Esophagus squamous epithelium (tissue), 5 donors: ENCODE measurements at regions not wholly inside any gene's neighbourhood (a gene's known extent, or its start where the extent isn't known, plus 50 kb on each side); places are given as distances from the start of the nearest gene placed in this dataset.
"Not testable (repeated sequence)": the region's sequence is repeated elsewhere in the genome, so short reads cannot be mapped to it uniquely, and the experiment has no call there.

ENCODE experiments used
- DNase-seq: peaks from one replicate; lab custom pipeline; 2025; lab: John Stamatoyannopoulos, UW
- H3K27ac ChIP-seq, 4 donors: fragments of 200-600 bp; sonication (generic); one replicate each; pipeline ENCODE4 v1.5.1; 2016 to 2019; ENCODE audit warnings: mild to moderate bottlenecking in 1 of 4
- H3K27me3 ChIP-seq, 4 donors: fragments of 200-600 bp; sonication (generic); 1 replicate in 3 of 4; 2 replicates in 1 of 4; pipeline versions ENCODE4 v1.5.1 to v1.6.0; 2017 to 2021; ENCODE audit warnings: antibody characterized with exemption in 1 of 4
- H3K36me3 ChIP-seq, 3 donors: fragments of 200-600 bp; sonication (generic); one replicate each; pipeline ENCODE4 v1.5.1; 2016 to 2019
- H3K4me1 ChIP-seq, 3 donors: fragments of 200-600 bp; sonication (generic); one replicate each; pipeline ENCODE4 v1.5.1; 2017 to 2019
- H3K4me3 ChIP-seq, 4 donors: fragments of 200-600 bp; sonication (generic); 1 replicate in 3 of 4; 2 replicates in 1 of 4; pipeline ENCODE4 v1.5.1; 2016 to 2019; ENCODE audit warnings: mild to moderate bottlenecking in 2 of 4, moderate library complexity in 1 of 4
- H3K9me3 ChIP-seq, 3 donors: fragments of 200-600 bp; sonication (generic); one replicate each; pipeline ENCODE4 v1.5.1; 2016 to 2019
- CTCF ChIP-seq, 6 experiments: fragments of 450-650 bp in 4 of 6; fragments of 200-600 bp in 2 of 6; sonication (generic) in 2 of 6; IDR thresholded peaks; one replicate each; pipeline ENCODE4 v1.5.1; 2016 to 2019; ENCODE audit warnings: antibody characterized with exemption in 6 of 6, mild to moderate bottlenecking in 4 of 6, moderate library complexity in 4 of 6
- POLR2A ChIP-seq, 4 donors: fragments of 450-650 bp; IDR thresholded peaks; one replicate each; pipeline ENCODE4 v1.6.1; 2017; ENCODE audit warnings: antibody characterized with exemption in 4 of 4, mild to moderate bottlenecking in 4 of 4, moderate library complexity in 3 of 4
- WGBS, 2 donors: methylation state at CpG; one replicate each; pipeline ENCODE4 v1.1.5; 2018; 5-methylcytosine and 5-hydroxymethylcytosine counted together
- intact Hi-C: fragments of 100-400 bp; cut with DNase I; formaldehyde crosslinking; loops from one replicate; pipeline ENCODE4 v1.15.0; 2022
- donor health status: DM: yes; HTN: yes; CAD: no.

DNA sequence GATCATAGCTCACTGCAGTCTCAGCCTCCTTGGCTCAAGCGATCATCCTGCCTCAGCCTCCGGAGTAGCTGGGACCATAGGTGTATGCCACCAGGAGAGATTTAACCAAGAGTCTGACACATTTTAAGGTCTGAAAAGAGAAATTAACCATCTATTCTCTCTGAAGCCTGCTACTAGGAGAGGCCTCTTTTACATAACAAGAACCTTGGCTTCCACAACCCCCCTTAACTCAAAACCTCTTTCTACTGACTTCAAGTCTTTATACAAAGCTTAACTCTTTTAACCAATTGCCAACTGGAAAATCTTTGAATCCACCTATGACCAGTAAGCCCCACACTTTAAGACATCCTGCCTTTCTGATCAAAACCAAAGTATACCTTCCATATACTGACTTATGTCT, 279.9 kb upstream of the CELF4 start:
- TF ChIP-seq CTCF (IDR thresholded peaks at IDR 0.05): no peak
- TF ChIP-seq POLR2A (IDR thresholded peaks at IDR 0.05): no peak
- Histone ChIP-seq H3K36me3 (no peaks in the 10 kb centered on the region), H3K27ac (no peak overlapping the region), H3K4me3 (no peak overlapping the region), H3K9me3 (no peaks in the 10 kb centered on the region), H3K27me3 (no peaks in the 10 kb centered on the region), H3K4me1 (no peaks in the 10 kb centered on the region)
- intact Hi-C loops: no loop called here
- 50 to 92% methylated on average over 2 of the region's 2 CpGs for WGBS, 2 donors
- DNase-seq: no peak

DNA sequence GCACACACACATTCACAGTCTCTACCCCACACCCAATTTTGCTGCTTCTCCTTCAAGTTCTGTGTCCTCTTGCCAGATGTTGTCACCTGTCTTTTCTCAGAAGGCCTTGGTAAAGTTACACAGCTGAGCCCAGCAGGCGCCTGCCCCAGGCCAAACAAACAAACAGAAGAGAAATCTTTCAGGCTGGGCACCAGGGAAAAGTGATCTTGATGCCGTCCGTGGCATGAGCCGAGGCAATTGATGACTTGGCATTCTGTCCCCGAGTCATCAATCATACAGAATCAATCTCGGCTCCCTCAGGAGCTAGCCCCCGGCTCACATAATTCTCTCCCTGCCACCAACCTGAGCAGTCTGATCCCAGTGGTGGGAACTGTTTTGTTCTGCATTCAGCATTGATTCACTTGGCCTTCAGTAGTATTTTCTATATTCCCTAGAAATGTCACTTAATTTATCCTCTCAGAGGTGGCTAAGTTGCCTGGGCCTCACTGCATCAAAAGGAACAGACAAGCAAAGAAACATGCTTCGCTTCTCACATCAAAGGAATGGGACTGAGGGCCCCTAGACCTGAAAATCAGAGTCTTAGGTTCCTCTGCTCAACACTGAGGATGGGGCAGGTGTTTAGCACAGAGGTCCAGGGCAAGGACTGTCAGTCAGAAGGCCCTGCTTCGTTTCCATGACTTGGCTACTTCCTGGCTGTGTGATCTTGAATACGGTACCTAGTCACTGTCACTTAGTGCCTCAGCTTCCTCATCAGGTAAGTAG, 278.8 kb upstream of the CELF4 start:
- intact Hi-C loops: no loop called here
- Histone ChIP-seq H3K36me3 (no peaks in the 10 kb centered on the region), H3K4me3 (no peak overlapping the region), H3K9me3 (no peaks in the 10 kb centered on the region), H3K4me1 (no peaks in the 10 kb centered on the region), H3K27ac (no peak overlapping the region), H3K27me3 (no peaks in the 10 kb centered on the region)
- 28 to 55% methylated on average over 4 to 8 of the region's 10 CpGs for WGBS, 2 donors
- no peak for DNase-seq
- no peak for TF ChIP-seq CTCF (IDR thresholded peaks at IDR 0.05)
- TF ChIP-seq POLR2A (IDR thresholded peaks at IDR 0.05): no peak

- no peak for DNase-seq
- no peaks in the 10 kb centered on the region for H3K4me1 ChIP-seq
- peaks cover 0 to 3% (median 0%) of the 10 kb centered on the region in 3 donors for H3K9me3 ChIP-seq
- H3K27me3 ChIP-seq: no peaks in the 10 kb centered on the region
- H3K4me3 ChIP-seq: no peak overlapping the region
- WGBS, 2 donors: 74 to 75% methylated on average over 3 of the region's 3 CpGs
- TF ChIP-seq POLR2A (IDR thresholded peaks at IDR 0.05) (no peak), CTCF (IDR thresholded peaks at IDR 0.05) (no peak)
- no peaks in the 10 kb centered on the region for H3K36me3 ChIP-seq
- H3K27ac ChIP-seq: no peak overlapping the region
- intact Hi-C loops: no loop called here
Observed at GRCh38 chr18:37838083-37838482, 272.5 kb upstream of the CELF4 start.

GRCh38 chr18:37836071-37836970, 270.7 kb upstream of the CELF4 start:
- H3K9me3 ChIP-seq: peaks cover 0 to 6% (median 3%) of the 10 kb centered on the region in 3 donors
- H3K36me3 ChIP-seq: no peaks in the 10 kb centered on the region
- no peak for DNase-seq
- TF ChIP-seq POLR2A (IDR thresholded peaks at IDR 0.05) (no peak), CTCF (IDR thresholded peaks at IDR 0.05) (no peak)
- no peaks in the 10 kb centered on the region for H3K27me3 ChIP-seq
- H3K4me1 ChIP-seq: no peaks in the 10 kb centered on the region
- H3K4me3 ChIP-seq: no peak overlapping the region
- WGBS, 2 donors: 75 to 88% methylated on average over 1 of the region's 1 CpG
- intact Hi-C loops: no loop called here
- no peak overlapping the region for H3K27ac ChIP-seq

- intact Hi-C loops, DNase-seq, H3K4me1 ChIP-seq, H3K4me3 ChIP-seq, H3K36me3 ChIP-seq, H3K27me3 ChIP-seq, H3K27ac ChIP-seq, H3K9me3 ChIP-seq: not testable (repeated sequence)
- 75 to 94% methylated on average over 3 to 10 of the region's 15 CpGs for WGBS, 2 donors
Observed at GRCh38 chr18:37832010-37832695, 266.6 kb upstream of the CELF4 start.
